H1 (cell line): ENCODE measurements at regions not wholly inside any gene's neighbourhood (a gene's known extent, or its start where the extent isn't known, plus 50 kb on each side); places are given as distances from the start of the nearest gene placed in this dataset.

Source experiments
- CHD2 ChIP-seq: IDR thresholded peaks from 2 replicates; pipeline ENCODE4 v1.6.1; 2012; ENCODE audit warnings: low read length, improper control_type of control experiment
- EP300 ChIP-seq, 2 experiments: IDR thresholded peaks; 1 replicate in 1 of 2; 2 replicates in 1 of 2; pipeline ENCODE4 v1.6.1; 2011 to 2012; ENCODE audit warnings: low read depth in 2 of 2, low read length in 2 of 2, mild to moderate bottlenecking in 2 of 2, borderline replicate concordance in 1 of 2, inconsistent platforms in 1 of 2, moderate library complexity in 1 of 2
- NRF1 ChIP-seq: IDR thresholded peaks from 2 replicates; pipeline ENCODE4 v1.6.1; 2011; ENCODE audit warnings: mild to moderate bottlenecking, low read depth, low read length, improper control_type of control experiment
- TEAD4 ChIP-seq: IDR thresholded peaks from 2 replicates; pipeline ENCODE4 v1.6.1; 2012; ENCODE audit warnings: low read depth, low read length, inconsistent platforms, mixed read lengths
- USF2 ChIP-seq: IDR thresholded peaks from 2 replicates; pipeline ENCODE4 v1.6.1; 2011; ENCODE audit warnings: low read length, improper control_type of control experiment
- TF ChIP-seq, protein P1 (sequence below): IDR thresholded peaks from 2 replicates; pipeline ENCODE4 v1.6.1; 2011; ENCODE audit warnings: low read depth, mild to moderate bottlenecking, low read length; ENCODE audit not compliant: insufficient read depth

- TF ChIP-seq TEAD4, result no peak
- no peak for TF ChIP-seq NRF1
- no peak for TF ChIP-seq USF2
- TF ChIP-seq, protein P1, sequence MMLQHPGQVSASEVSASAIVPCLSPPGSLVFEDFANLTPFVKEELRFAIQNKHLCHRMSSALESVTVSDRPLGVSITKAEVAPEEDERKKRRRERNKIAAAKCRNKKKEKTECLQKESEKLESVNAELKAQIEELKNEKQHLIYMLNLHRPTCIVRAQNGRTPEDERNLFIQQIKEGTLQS, result no peak
- no peak for TF ChIP-seq EP300 (IDR thresholded peaks at IDR 0.05; ENCODE audit: borderline replicate concordance in 1 of 2, low read depth in 2 of 2, low read length in 2 of 2)
- no peak for TF ChIP-seq CHD2
Observed at GRCh38 chr2:239833269-239834109, 191.7 kb downstream of the NDUFA10 start (continued).
